SK-N-SH (cell line): ENCODE measurements at regions not wholly inside any gene's neighbourhood (a gene's known extent, or its start where the extent isn't known, plus 50 kb on each side); places are given as distances from the start of the nearest gene placed in this dataset.

Experiments used
- CTCF ChIA-PET: fragments of 300-600, 350-600 bp; formaldehyde crosslinking; extraction: SDS; loops from one replicate; lab custom pipeline; 2021; lab: Yijun Ruan, JAX
- POLR2A ChIA-PET: fragments of 350-600 bp; sonication (Branson Sonifier 250); formaldehyde crosslinking; extraction: SDS; loops from one replicate; lab custom pipeline; 2020; ENCODE audit warnings: antibody characterized with exemption, inconsistent platforms; lab: Yijun Ruan, JAX
- DNase-seq: peaks from one replicate; pipeline ENCODE4 v3.0.0; 2012
- H2AFZ ChIP-seq: fragments of 200-600 bp; sonication (generic); 2 replicates; pipeline ENCODE4 v1.8.1; 2016; ENCODE audit warnings: antibody characterized with exemption, mild to moderate bottlenecking, low read depth
- H3F3A ChIP-seq: fragments of 200-600 bp; sonication (generic); replicated peaks from 2 replicates; pipeline ENCODE3; 2016; ENCODE audit warnings: antibody characterized with exemption, mild to moderate bottlenecking; ENCODE audit not compliant: insufficient read depth
- H3K27ac ChIP-seq, 2 experiments: fragments of 200-500 bp in 1 of 2; fragments of 200-600 bp in 1 of 2; sonication (Bioruptor generic) in 1 of 2; sonication (generic), shearing (Covaris generic) in 1 of 2; 2 replicates each; pipeline versions ENCODE4 v1.5.1 to v1.6.1; 2014 to 2016; ENCODE audit warnings: low read depth in 2 of 2, inconsistent platforms in 1 of 2, low read length in 1 of 2, mild to moderate bottlenecking in 1 of 2, mixed read lengths in 1 of 2
- H3K27me3 ChIP-seq: fragments of 200-600 bp; sonication (generic), shearing (Covaris generic); 2 replicates; pipeline ENCODE4 v1.6.1; 2016; ENCODE audit warnings: mixed run types; ENCODE audit not compliant: insufficient read depth
- H3K36me3 ChIP-seq, 2 experiments: fragments of 200-500 bp in 1 of 2; fragments of 200-600 bp in 1 of 2; sonication (Bioruptor generic) in 1 of 2; sonication (generic) in 1 of 2; replicated peaks in 1 of 2; 2 replicates each; pipeline versions ENCODE3 to v1.5.1; 2014 to 2016; ENCODE audit warnings: low read length in 1 of 2, mild to moderate bottlenecking in 1 of 2; ENCODE audit not compliant: insufficient read depth in 2 of 2, control insufficient read depth in 1 of 2
- H3K4me1 ChIP-seq, 2 experiments: fragments of 200-500 bp in 1 of 2; fragments of 200-600 bp in 1 of 2; sonication (Bioruptor generic) in 1 of 2; sonication (generic), shearing (Covaris generic) in 1 of 2; 2 replicates each; pipeline versions ENCODE4 v1.5.1 to v1.6.1; 2014 to 2016; ENCODE audit warnings: low read depth in 1 of 2, low read length in 1 of 2, mixed run types in 1 of 2; ENCODE audit not compliant: insufficient read depth in 2 of 2, control insufficient read depth in 1 of 2
- H3K4me2 ChIP-seq: fragments of 200-600 bp; sonication (generic), shearing (Covaris generic); 2 replicates; pipeline ENCODE4 v1.6.1; 2017; ENCODE audit warnings: mixed run types
- H3K4me3 ChIP-seq, 2 experiments: fragments of 200-500 bp in 1 of 2; fragments of 200-600 bp in 1 of 2; sonication (Bioruptor generic) in 1 of 2; sonication (generic), shearing (Covaris generic) in 1 of 2; 2 replicates each; pipeline versions ENCODE4 v1.5.1 to v1.8.1; 2014 to 2016; ENCODE audit warnings: low read depth in 2 of 2, inconsistent platforms in 1 of 2, low read length in 1 of 2, mild to moderate bottlenecking in 1 of 2, mixed read lengths in 1 of 2, moderate library complexity in 1 of 2
- H3K79me2 ChIP-seq: fragments of 200-600 bp; sonication (generic); 2 replicates; pipeline ENCODE4 v1.8.1; 2017; ENCODE audit warnings: mild to moderate bottlenecking; ENCODE audit not compliant: insufficient read depth
- H3K9ac ChIP-seq: fragments of 200-600 bp; sonication (generic); 2 replicates; pipeline ENCODE4 v1.6.1; 2017; ENCODE audit warnings: mixed run types
- H3K9me2 ChIP-seq: fragments of 200-600 bp; sonication (generic); 2 replicates; pipeline ENCODE4 v1.6.1; 2017; ENCODE audit warnings: mixed run types
- H3K9me3 ChIP-seq: fragments of 200-600 bp; sonication (generic); 2 replicates; pipeline ENCODE4 v1.6.1; 2017; ENCODE audit warnings: mixed run types, mild to moderate bottlenecking, moderate library complexity
- H4K20me1 ChIP-seq: fragments of 200-600 bp; sonication (generic); 2 replicates; pipeline ENCODE4 v1.6.1; 2017; ENCODE audit warnings: mild to moderate bottlenecking, mixed run types; ENCODE audit not compliant: insufficient read depth
- EP300 ChIP-seq, 2 experiments: IDR thresholded peaks; 2 replicates each; pipeline versions ENCODE4 v1.4.0 to v1.6.1; 2012; ENCODE audit warnings: borderline replicate concordance in 1 of 2, low read depth in 1 of 2, low read length in 1 of 2
- FOXJ3 ChIP-seq: sonication (generic); formaldehyde crosslinking; IDR thresholded peaks from 2 replicates; pipeline ENCODE4 v1.5.1; 2020; ENCODE audit warnings: mild to moderate bottlenecking, missing genetic modification reagents
- GATA2 ChIP-seq: sonication (generic); formaldehyde crosslinking; IDR thresholded peaks from 2 replicates; pipeline ENCODE4 v1.5.0; 2020; ENCODE audit warnings: mild to moderate bottlenecking, missing genetic modification reagents
- MEF2A ChIP-seq: IDR thresholded peaks from 2 replicates; pipeline ENCODE4 v1.4.0; 2012; ENCODE audit warnings: low read depth, borderline replicate concordance
- NRF1 ChIP-seq: IDR thresholded peaks from 2 replicates; pipeline ENCODE4 v1.6.1; 2012; ENCODE audit warnings: low read depth, mild to moderate bottlenecking, low read length
- RCOR1 ChIP-seq: fragments of 150-350 bp; IDR thresholded peaks from 2 replicates; pipeline ENCODE4 v1.6.1; 2017; ENCODE audit warnings: antibody characterized with exemption, low read length
- REST ChIP-seq: IDR thresholded peaks from 2 replicates; pipeline ENCODE4 v1.6.1; 2012; ENCODE audit warnings: mild to moderate bottlenecking, low read depth, low read length, moderate library complexity
- WGBS: methylation state at CpG from one replicate; pipeline ENCODE4 v1.1.6; 2017; ENCODE audit warnings: low lambda C conversion rate; 5-methylcytosine and 5-hydroxymethylcytosine counted together
- TF ChIP-seq, protein P1 (sequence below): IDR thresholded peaks from 2 replicates; pipeline ENCODE4 v1.4.0; 2012; ENCODE audit warnings: low read depth, borderline replicate concordance
- TF ChIP-seq, protein P2 (sequence below): fragments of 150-350 bp; IDR thresholded peaks from 2 replicates; pipeline ENCODE4 v1.6.1; 2017; ENCODE audit warnings: antibody characterized with exemption, low read length, low read depth, borderline replicate concordance

DNA sequence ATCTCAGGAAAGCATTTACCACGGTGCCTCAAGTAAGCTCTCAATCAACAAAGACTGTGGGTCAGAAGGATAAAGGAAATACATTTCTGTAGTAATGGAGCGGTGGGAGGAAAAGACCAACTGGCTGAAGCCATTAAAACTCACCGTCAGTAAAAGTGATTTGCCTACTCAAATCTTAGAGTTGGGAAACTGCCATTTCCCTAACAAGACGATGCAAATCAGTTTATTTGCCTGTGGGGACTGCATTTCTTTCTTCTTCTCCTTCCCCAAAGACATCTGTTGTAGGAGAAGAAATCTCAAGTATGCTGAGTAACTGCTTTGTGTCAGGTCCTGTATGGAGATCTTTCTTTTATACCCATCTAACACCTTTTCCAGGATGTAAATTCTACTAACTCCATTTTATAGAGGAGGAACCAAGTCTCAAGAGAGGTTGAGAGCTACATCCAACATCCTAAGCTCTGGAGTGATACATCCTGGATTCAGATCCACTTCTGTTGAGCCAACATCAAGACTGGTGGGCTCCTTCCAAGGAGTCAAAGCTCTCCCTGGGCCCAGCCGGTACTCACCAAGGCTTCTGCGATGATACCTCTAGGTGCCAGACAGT lies 219.3 kb upstream of the FGGY start (continued):
- TF ChIP-seq REST (no peak), EP300 (IDR thresholded peaks at IDR 0.05; ENCODE audit: borderline replicate concordance in 1 of 2, low read depth in 1 of 2, low read length in 1 of 2) (no peak), MEF2A (no peak)
- TF ChIP-seq, protein P1, sequence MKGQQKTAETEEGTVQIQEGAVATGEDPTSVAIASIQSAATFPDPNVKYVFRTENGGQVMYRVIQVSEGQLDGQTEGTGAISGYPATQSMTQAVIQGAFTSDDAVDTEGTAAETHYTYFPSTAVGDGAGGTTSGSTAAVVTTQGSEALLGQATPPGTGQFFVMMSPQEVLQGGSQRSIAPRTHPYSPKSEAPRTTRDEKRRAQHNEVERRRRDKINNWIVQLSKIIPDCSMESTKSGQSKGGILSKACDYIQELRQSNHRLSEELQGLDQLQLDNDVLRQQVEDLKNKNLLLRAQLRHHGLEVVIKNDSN, result no peak
- TF ChIP-seq, protein P2, sequence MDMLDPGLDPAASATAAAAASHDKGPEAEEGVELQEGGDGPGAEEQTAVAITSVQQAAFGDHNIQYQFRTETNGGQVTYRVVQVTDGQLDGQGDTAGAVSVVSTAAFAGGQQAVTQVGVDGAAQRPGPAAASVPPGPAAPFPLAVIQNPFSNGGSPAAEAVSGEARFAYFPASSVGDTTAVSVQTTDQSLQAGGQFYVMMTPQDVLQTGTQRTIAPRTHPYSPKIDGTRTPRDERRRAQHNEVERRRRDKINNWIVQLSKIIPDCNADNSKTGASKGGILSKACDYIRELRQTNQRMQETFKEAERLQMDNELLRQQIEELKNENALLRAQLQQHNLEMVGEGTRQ, result no peak

DNA sequence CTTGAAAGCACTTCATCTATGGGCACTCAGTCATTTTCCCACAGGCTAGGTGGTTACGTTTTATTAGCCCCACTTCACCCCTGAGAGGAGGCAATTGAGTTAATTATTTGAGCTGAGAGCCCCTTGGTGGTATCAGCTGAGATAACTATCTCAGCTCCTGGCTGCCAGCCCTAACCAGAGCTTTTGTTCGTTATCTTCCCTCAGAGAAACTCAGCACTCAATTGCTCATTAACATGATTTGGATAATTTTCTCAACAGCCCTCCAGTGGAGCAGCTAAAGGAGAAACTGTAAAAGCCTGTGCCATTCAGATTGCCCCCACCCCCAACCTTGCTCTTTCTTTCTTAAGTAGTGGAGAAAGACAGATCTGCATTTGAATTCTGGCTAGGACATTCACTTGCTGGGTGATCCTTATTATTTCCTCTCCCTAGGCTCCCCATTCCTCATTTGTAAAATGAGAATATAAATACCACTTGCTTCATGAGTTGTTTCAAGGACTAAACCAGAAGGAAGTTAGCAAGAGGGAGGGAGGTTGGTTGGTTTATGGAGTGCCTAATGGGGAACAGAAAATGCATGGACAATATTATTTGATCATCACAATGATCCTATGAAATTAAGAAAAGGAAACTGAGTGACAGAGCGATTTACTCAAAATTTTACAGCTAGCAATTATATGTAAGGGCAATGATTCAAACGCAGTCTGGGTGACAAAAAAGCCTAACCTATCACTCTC lies 218.7 kb upstream of the FGGY start:
- TF ChIP-seq NRF1 (no peak), REST (no peak), FOXJ3 (CRISPR knock-in tag) (no peak), RCOR1 (peak; percentile 41; the same call in 1 of the 2 replicates), GATA2 (CRISPR knock-in tag) (peak; percentile 78), EP300 (IDR thresholded peaks at IDR 0.05; ENCODE audit: borderline replicate concordance in 1 of 2, low read depth in 1 of 2, low read length in 1 of 2) (peak in 1 of 2 experiments; percentile 35; a peak in 1 of 4 replicates)
- TF ChIP-seq, protein P1, result no peak
- peak; percentile 27 for DNase-seq
- H3F3A ChIP-seq, result peaks cover 9% of the 10 kb centered on the region
- H3K79me2 ChIP-seq, result no peaks in the 10 kb centered on the region
- H3K27me3 ChIP-seq, result no peaks in the 10 kb centered on the region
- H3K9me3 ChIP-seq, result no peaks in the 10 kb centered on the region
- peaks cover 7 to 15% of the 10 kb centered on the region in 2 experiments for H3K4me1 ChIP-seq
- no peak overlapping the region for H3K9ac ChIP-seq
- 78% methylated on average over 4 of the region's 4 CpGs for WGBS
- no peak overlapping the region for H2AFZ ChIP-seq
- POLR2A ChIA-PET, result no interaction called here
- H4K20me1 ChIP-seq, result no peaks in the 10 kb centered on the region
- H3K36me3 ChIP-seq, result no peaks in the 10 kb centered on the region
- no peaks in the 10 kb centered on the region for H3K9me2 ChIP-seq
- H3K4me2 ChIP-seq, result no peak overlapping the region
- CTCF ChIA-PET, result interaction anchor here (1.1 to 3.1 kb wide), 5 partner anchors 10 to 621 kb away, joined by 3 to 15 read pairs (median 5); no protein-coding TSS in a partner anchor
- H3K4me3 ChIP-seq, result no peak overlapping the region
- H3K27ac ChIP-seq, result no peak overlapping the region
